Endothelial cell of umbilical vein (primary cell): ENCODE measurements at regions not wholly inside any gene's neighbourhood (a gene's known extent, or its start where the extent isn't known, plus 50 kb on each side); places are given as distances from the start of the nearest gene placed in this dataset.

Experiments
- BruUV-seq: library from RNA; stranded (reverse); fragments of 400-500 nt; replicated peaks from 2 replicates; lab custom pipeline; 2021; lab: Mats Ljungman, UMichigan
- CTCF ChIA-PET: fragments of 300-600, 350-600 bp; sonication (Branson Sonifier 250); formaldehyde crosslinking; loops from one replicate; lab custom pipeline; 2021; ENCODE audit warnings: antibody characterized with exemption, inconsistent platforms; lab: Charles Lee
- POLR2A ChIA-PET: fragments of 300-600, 350-600 bp; sonication (Branson Sonifier 250); formaldehyde crosslinking; loops from one replicate; lab custom pipeline; 2021; ENCODE audit warnings: antibody characterized with exemption, inconsistent platforms; lab: Charles Lee
- DNase-seq: peaks from one replicate; pipeline ENCODE4 v3.0.0-alpha.2; 2011; ENCODE audit warnings: low read depth, low spot score
- FAIRE-seq: peaks from 2 replicates; lab custom pipeline; 2011; peaks lifted over from hg19 to GRCh38; lab: Jason Lieb, UNC
- H2AFZ ChIP-seq: 2 replicates; pipeline ENCODE4 v1.6.0; 2012; ENCODE audit warnings: low read depth, low read length, control low read depth, inconsistent platforms
- H3K27ac ChIP-seq: 2 replicates; pipeline ENCODE4 v1.5.1; 2011; ENCODE audit warnings: low read depth, mild to moderate bottlenecking, control low read depth, low read length, moderate library complexity; ENCODE audit not compliant: insufficient read depth
- H3K27me3 ChIP-seq, 2 experiments: 2 replicates each; pipeline versions ENCODE4 v1.6.0 to v1.6.1; 2011; ENCODE audit warnings: low read length in 2 of 2, mixed read lengths in 1 of 2; ENCODE audit not compliant: control insufficient read depth in 2 of 2, insufficient read depth in 2 of 2
- H3K36me3 ChIP-seq, 2 experiments: 2 replicates in 1 of 2; 3 replicates in 1 of 2; pipeline ENCODE4 v1.5.1; 2011; ENCODE audit warnings: low read length in 2 of 2, mild to moderate bottlenecking in 1 of 2, moderate library complexity in 1 of 2; ENCODE audit not compliant: control insufficient read depth in 2 of 2, insufficient read depth in 2 of 2; ENCODE audit errors: extremely low read depth in 1 of 2
- H3K4me1 ChIP-seq: 3 replicates; pipeline ENCODE4 v1.5.1; 2011; ENCODE audit warnings: mild to moderate bottlenecking, low read length; ENCODE audit not compliant: control insufficient read depth, insufficient read depth; ENCODE audit errors: extremely low read depth
- H3K4me2 ChIP-seq: 2 replicates; pipeline ENCODE4 v1.6.1; 2011; ENCODE audit warnings: low read length, control low read depth, mixed read lengths; ENCODE audit not compliant: insufficient read depth
- H3K4me3 ChIP-seq, 3 experiments: fragments of 200-600 bp in 1 of 3; sonication (generic), shearing (Covaris generic) in 1 of 3; replicated peaks in 1 of 3; 2 replicates each; pipeline ENCODE4 v1.5.1; 2011 to 2016; ENCODE audit warnings: control low read depth in 3 of 3, low read length in 3 of 3, mild to moderate bottlenecking in 2 of 3, inconsistent platforms in 1 of 3, low read depth in 1 of 3, moderate library complexity in 1 of 3; ENCODE audit not compliant: insufficient read depth in 1 of 3
- H3K79me2 ChIP-seq: 2 replicates; pipeline ENCODE4 v1.6.0; 2012; ENCODE audit warnings: low read length, inconsistent platforms; ENCODE audit not compliant: control insufficient read depth, insufficient read depth
- H3K9ac ChIP-seq: replicated peaks from 2 replicates; pipeline ENCODE3; 2011; ENCODE audit warnings: low read length, control low read depth; ENCODE audit not compliant: insufficient read depth; ENCODE audit errors: extremely low read depth
- H3K9me1 ChIP-seq: replicated peaks from 3 replicates; pipeline ENCODE4 v1.6.0; 2011; ENCODE audit warnings: mild to moderate bottlenecking, low read length; ENCODE audit not compliant: control insufficient read depth, insufficient read depth; ENCODE audit errors: extremely low read depth
- H3K9me3 ChIP-seq: replicated peaks from 2 replicates; pipeline ENCODE4 v1.5.1; 2012; ENCODE audit warnings: low read length, inconsistent platforms; ENCODE audit not compliant: control insufficient read depth, insufficient read depth
- H4K20me1 ChIP-seq: replicated peaks from 2 replicates; pipeline ENCODE3; 2011; ENCODE audit warnings: mild to moderate bottlenecking, low read length; ENCODE audit not compliant: control insufficient read depth, insufficient read depth; ENCODE audit errors: extremely low read depth
- EZH2 ChIP-seq: IDR thresholded peaks from 2 replicates; pipeline ENCODE4 v1.6.1; 2012; ENCODE audit warnings: borderline replicate concordance, low read depth, mild to moderate bottlenecking, moderate library complexity, low read length, inconsistent platforms; ENCODE audit not compliant: severe bottlenecking
- FOS ChIP-seq: IDR thresholded peaks from 2 replicates; pipeline ENCODE4 v1.6.1; 2011; ENCODE audit warnings: mild to moderate bottlenecking, low read length, moderate library complexity, borderline replicate concordance; ENCODE audit not compliant: insufficient read depth
- GATA2 ChIP-seq: IDR thresholded peaks from 2 replicates; pipeline ENCODE4 v1.7.0; 2011; ENCODE audit warnings: low read depth, mild to moderate bottlenecking, moderate library complexity, mixed read lengths, low read length; ENCODE audit not compliant: insufficient read length, insufficient read depth
- JUN ChIP-seq: IDR thresholded peaks from 2 replicates; pipeline ENCODE4 v1.6.1; 2011; ENCODE audit warnings: borderline replicate concordance, low read depth; ENCODE audit not compliant: insufficient read length, insufficient read depth
- MYC ChIP-seq: IDR thresholded peaks from one replicate; pipeline ENCODE4 v1.6.1; 2011; ENCODE audit warnings: mild to moderate bottlenecking, low read depth, low read length
- POLR2A ChIP-seq: IDR thresholded peaks from 2 replicates; pipeline ENCODE4 v1.6.1; 2012; ENCODE audit warnings: low read depth, mild to moderate bottlenecking, control low read depth, low read length
- POLR2AphosphoS5 ChIP-seq: IDR thresholded peaks from 2 replicates; pipeline ENCODE4 v1.6.1; 2012; ENCODE audit warnings: low read depth, mild to moderate bottlenecking, control low read depth, low read length, moderate library complexity; ENCODE audit not compliant: insufficient read depth
- dilution Hi-C: fragments of 300-500 bp; cut with MboI; formaldehyde crosslinking; loops from one replicate; pipeline ENCODE4 v1.15.0; 2019; ENCODE audit warnings: low sequenced_read_pairs; ENCODE audit not compliant: extremely low pct_ligation_motif_present
- intact Hi-C: fragments of 100-400 bp; cut with micrococcal nuclease; formaldehyde crosslinking; loops from one replicate; pipeline ENCODE4 v1.10.0; 2022
- TF ChIP-seq, protein P1 (sequence below): IDR thresholded peaks from 2 replicates; pipeline ENCODE4 v1.6.1; 2011; ENCODE audit not compliant: insufficient read depth, insufficient read length
- TF ChIP-seq, protein P2 (sequence below), 2 donors: IDR thresholded peaks; 1 replicate in 1 of 2; 2 replicates in 1 of 2; pipeline ENCODE4 v1.5.1; 2011; ENCODE audit warnings: low read length in 2 of 2, mild to moderate bottlenecking in 2 of 2, moderate library complexity in 2 of 2, control low read depth in 1 of 2, inconsistent platforms in 1 of 2, low read depth in 1 of 2; ENCODE audit not compliant: insufficient read depth in 1 of 2; ENCODE audit errors: extremely low read depth in 1 of 2

DNA sequence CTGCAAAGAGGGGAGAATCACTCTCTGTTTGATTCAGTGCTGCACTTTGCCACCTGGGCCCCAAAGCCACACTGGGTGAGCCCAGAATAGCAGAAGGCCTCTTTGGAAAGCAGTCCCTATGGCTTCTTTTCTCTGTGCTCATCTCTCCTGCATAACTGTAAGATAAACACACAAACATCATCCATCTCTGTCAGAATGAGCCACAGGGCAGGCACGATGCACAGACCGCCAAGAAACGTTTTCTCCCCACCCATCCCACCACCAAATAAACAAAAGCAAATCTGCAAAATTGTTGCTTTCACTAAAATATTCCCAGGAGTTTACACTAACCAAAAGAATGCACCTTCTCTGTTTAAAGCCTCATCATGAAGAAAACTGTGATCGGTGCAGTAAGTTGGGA lies 196.4 kb upstream of the POU2AF2 start:
- intact Hi-C loops (no loop called here), dilution Hi-C loops (no loop called here)
- no TSS peak for BruUV-seq
- Histone ChIP-seq H4K20me1 (no peaks in the 10 kb centered on the region), H3K27ac (no peak overlapping the region), H3K4me1 (no peaks in the 10 kb centered on the region), H3K9me3 (no peaks in the 10 kb centered on the region), H3K79me2 (no peaks in the 10 kb centered on the region), H3K27me3 (no peaks in the 10 kb centered on the region), H3K9ac (no peak overlapping the region), H3K4me2 (no peak overlapping the region), H3K36me3 (no peaks in the 10 kb centered on the region), H3K9me1 (no peaks in the 10 kb centered on the region), H2AFZ (no peak overlapping the region), H3K4me3 (no peak overlapping the region)
- TF ChIP-seq, protein P1, sequence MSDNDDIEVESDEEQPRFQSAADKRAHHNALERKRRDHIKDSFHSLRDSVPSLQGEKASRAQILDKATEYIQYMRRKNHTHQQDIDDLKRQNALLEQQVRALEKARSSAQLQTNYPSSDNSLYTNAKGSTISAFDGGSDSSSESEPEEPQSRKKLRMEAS = no peak
- TF ChIP-seq JUN (no peak), POLR2AphosphoS5 (no peak), FOS (no peak), MYC (no peak), EZH2 (no peak), GATA2 (no peak), POLR2A (no peak)
- TF ChIP-seq, protein P2, sequence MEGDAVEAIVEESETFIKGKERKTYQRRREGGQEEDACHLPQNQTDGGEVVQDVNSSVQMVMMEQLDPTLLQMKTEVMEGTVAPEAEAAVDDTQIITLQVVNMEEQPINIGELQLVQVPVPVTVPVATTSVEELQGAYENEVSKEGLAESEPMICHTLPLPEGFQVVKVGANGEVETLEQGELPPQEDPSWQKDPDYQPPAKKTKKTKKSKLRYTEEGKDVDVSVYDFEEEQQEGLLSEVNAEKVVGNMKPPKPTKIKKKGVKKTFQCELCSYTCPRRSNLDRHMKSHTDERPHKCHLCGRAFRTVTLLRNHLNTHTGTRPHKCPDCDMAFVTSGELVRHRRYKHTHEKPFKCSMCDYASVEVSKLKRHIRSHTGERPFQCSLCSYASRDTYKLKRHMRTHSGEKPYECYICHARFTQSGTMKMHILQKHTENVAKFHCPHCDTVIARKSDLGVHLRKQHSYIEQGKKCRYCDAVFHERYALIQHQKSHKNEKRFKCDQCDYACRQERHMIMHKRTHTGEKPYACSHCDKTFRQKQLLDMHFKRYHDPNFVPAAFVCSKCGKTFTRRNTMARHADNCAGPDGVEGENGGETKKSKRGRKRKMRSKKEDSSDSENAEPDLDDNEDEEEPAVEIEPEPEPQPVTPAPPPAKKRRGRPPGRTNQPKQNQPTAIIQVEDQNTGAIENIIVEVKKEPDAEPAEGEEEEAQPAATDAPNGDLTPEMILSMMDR (IDR thresholded peaks at IDR 0.05; ENCODE audit: extremely low read depth in 1 of 2, insufficient read depth in 1 of 2, low read depth in 1 of 2, low read length in 2 of 2) = no peak
- no peak for DNase-seq
- POLR2A ChIA-PET = no interaction called here
- CTCF ChIA-PET = no interaction called here
- no peak for FAIRE-seq
